HG02678 (cell line): ENCODE measurements at regions not wholly inside any gene's neighbourhood (a gene's known extent, or its start where the extent isn't known, plus 50 kb on each side); places are given as distances from the start of the nearest gene placed in this dataset.
"Not testable (repeated sequence)": the region's sequence is repeated elsewhere in the genome, so short reads cannot be mapped to it uniquely, and the experiment has no call there.

Source experiments
- ATAC-seq: cut with Tn5 transposase; IDR thresholded peaks from one replicate; pipeline ENCODE4 v1.9.1; 2021; ENCODE audit warnings: mild to moderate bottlenecking, moderate library complexity; ENCODE audit not compliant: unreplicated experiment

- no peak for ATAC-seq
Measured at GRCh38 chr1:221241157-221241556, 361.9 kb downstream of the HLX start.

DNA sequence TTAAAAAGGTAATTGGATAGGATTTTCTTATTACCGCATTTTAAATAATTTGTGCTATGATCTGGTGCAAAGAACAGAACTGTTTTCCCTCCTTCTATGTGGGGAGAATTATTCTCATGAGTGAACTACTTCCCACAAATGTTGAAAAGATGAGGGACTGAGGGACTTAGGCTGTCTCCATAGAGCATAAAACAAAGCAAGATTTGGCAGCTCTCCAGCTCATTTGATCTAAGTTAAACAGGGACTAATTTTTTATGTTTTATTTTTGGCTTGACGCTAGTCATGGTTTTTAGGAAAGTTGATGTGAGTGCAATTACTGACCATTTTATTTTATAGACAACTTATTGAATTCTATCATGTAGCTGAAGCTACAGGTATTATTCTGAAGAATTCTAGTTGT is 362.3 kb downstream of the HLX start:
- no peak for ATAC-seq

GRCh38 chr1:221246067-221246466 is 366.8 kb downstream of the HLX start:
- no peak for ATAC-seq

- ATAC-seq: no peak
Measured at GRCh38 chr1:221246628-221247415, 367.6 kb downstream of the HLX start.

DNA sequence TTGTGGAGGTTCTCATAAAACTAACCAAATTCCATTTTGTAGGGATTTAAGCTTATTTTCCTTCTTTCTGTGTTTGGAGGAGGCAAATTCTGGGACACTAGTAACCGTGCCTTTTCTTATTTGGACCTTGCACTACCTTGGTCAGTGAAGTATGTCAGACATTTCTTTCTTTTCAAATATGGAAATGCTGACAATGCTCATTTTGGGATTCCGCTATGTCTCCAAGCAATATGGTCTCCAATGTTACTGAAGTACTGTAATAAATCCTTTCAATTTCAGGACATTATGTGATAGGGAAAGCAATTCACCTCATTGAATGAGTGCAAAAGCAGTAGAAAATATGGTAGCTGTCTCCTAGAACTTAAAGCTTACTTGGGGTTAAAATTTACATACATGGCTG is 372.3 kb downstream of the HLX start:
- no peak for ATAC-seq

GRCh38 chr1:221254813-221255212 is 375.6 kb downstream of the HLX start:
- no peak for ATAC-seq

GRCh38 chr1:221256773-221257172 is 377.5 kb downstream of the HLX start:
- ATAC-seq: no peak

GRCh38 chr1:221257548-221257947 is 378.3 kb downstream of the HLX start:
- not testable (repeated sequence) for ATAC-seq

GRCh38 chr1:221262677-221263076 is 383.4 kb downstream of the HLX start:
- not testable (repeated sequence) for ATAC-seq

DNA sequence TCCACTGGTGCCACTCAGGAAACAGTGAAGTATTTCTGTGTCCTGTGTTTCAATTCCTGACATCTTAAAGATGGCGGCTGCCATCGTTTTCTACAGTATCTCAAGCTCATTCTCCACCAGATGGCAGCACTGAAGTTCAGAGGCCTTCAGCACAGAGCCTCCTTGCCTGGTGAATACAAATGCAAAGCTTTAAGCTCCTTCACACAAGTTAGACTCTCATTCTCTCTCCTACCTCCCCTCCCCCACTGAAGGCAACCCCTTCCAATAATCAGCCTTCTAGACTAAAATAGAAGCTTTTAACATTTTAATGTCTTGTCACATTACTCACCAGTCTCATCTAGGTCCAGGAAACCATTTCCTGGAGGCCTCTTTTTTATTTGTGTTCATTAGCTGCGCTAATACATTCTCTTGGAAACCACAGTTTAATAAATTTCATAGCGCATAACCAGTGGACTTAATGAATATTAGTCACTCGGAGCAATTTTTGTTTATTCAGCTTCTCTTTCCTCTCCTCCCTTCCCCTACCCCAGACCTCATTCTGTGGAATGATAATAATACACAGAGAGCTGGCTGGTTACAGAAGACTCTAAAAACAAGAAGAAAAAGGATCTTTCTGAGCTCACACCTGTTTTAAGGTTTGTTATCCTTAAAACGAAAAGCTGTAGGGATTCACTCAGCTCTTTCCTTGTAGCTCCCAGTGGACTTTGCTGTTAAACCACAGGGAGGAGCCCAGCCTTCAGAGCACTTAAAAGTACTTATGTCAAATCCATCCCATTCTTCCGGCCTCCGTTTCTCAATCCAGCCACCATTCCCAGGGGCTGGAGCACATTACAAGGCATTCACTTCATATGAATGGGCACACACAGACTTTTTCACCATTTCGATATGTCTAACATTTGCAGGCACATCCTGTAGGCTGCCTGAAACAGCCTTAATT is 384.9 kb downstream of the HLX start:
- peak; percentile 93 for ATAC-seq

GRCh38 chr1:221264848-221265247 is 385.6 kb downstream of the HLX start:
- ATAC-seq: no peak

- no peak for ATAC-seq
Measured at GRCh38 chr1:221268295-221268694, 389.1 kb downstream of the HLX start.

GRCh38 chr1:221271701-221272100 is 392.5 kb downstream of the HLX start:
- no peak for ATAC-seq

DNA sequence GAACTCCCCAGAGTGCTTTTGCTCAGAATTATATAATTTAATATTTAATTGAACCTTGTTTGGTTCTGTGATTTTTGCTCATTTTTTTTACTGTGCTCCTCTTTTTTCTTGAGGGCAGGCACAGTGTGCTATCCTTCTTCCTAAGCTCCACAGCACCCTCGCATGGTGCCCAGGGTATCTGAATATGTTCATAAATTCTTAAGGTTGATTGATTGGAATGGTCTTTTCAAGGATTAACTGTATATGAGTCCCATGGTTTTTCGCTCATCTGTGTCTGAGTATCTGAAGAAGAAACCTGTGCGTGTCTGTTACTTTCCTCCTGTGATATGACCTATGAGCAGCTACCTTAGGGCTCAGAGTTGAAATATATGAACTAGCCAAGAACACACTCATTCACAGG is 393.7 kb downstream of the HLX start:
- ATAC-seq: no peak

GRCh38 chr1:221274373-221274772 is 395.1 kb downstream of the HLX start:
- no peak for ATAC-seq

DNA sequence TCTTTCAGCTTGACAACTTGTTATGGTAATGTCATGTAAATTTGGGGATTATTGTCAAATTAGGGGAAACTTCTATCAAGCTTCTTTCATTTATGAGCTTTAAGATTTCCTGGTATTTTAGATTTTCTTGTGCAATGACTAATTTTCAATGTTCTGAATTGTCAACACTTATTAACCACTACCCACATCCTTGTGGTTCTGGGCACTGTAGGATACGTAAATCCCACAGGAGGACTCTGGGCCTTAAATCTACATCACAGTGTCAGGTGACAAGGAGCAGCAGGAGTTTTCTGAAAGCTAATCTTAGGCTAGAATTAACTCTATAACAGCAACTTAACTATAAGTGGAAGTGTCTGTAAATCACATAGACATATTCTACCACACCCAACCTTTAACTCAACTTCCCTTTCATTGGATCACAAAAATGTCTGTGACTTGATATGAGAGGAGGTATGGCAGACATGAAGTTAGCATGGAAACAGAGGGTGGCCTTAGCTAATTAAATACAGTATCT is 397.7 kb downstream of the HLX start:
- no peak for ATAC-seq

GRCh38 chr1:221279146-221279545 is 399.9 kb downstream of the HLX start:
- no peak for ATAC-seq

- ATAC-seq: no peak
Measured at GRCh38 chr1:221283532-221283931, 404.3 kb downstream of the HLX start.

- ATAC-seq: no peak
Measured at GRCh38 chr1:221284028-221284427, 404.8 kb downstream of the HLX start.

DNA sequence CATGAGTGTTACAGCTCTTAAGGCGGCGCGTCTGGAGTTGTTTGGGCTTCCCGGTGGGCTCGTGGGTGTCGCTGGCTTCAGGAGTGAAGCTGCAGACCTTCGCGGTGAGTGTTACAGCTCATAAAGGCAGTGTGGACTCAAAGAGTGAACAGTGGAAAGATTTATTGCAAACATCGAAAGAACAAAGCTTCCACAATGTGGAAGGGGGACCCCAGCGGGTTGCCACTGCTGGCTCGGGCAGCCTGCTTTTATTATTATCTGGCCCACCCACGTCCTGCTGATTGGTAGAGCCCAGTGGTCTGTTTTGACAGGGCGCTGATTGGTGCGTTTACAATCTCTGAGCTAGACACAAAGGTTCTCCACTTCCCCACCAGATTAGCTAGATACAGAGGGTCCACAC is 405.7 kb downstream of the HLX start:
- not testable (repeated sequence) for ATAC-seq

GRCh38 chr1:221285458-221286210 is 406.4 kb downstream of the HLX start:
- not testable (repeated sequence) for ATAC-seq
